Jurkat, Clone E6-1 (cell line): ENCODE measurements at regions not wholly inside any gene's neighbourhood (a gene's known extent, or its start where the extent isn't known, plus 50 kb on each side); places are given as distances from the start of the nearest gene placed in this dataset.

Experiments
- DNase-seq: peaks from one replicate; pipeline ENCODE4 v3.0.0-alpha.2; 2011; ENCODE audit warnings: low read depth, low spot score
- H3K4me3 ChIP-seq: 2 replicates; pipeline ENCODE4 v1.5.1; 2011; ENCODE audit warnings: mild to moderate bottlenecking, low read length, control low read depth, moderate library complexity

- H3K4me3 ChIP-seq = no peak overlapping the region
- no peak for DNase-seq
Measured at GRCh38 chr6:145380186-145380585, 355.1 kb downstream of the EPM2A start.

DNA sequence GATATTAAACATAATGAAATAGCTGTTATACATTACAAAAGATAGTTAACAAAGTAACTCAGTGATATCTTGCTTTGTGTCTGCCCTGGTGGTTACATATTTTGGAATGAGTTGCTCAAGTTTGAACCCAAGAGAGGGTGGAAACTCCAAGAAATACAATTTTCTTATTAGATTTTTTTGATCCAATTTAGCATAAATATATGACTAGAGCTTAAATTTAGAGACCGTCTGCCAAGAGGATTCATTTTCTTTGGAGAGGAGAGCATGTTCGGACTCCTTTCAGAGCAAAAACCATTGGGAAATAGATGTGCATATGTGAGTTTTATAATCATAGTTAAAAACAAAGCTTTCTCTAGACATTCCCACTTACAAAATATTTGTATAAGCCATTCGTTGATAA lies 353.4 kb downstream of the EPM2A start:
- H3K4me3 ChIP-seq = no peak overlapping the region
- DNase-seq = no peak

GRCh38 chr6:145383428-145383827 lies 351.9 kb downstream of the EPM2A start:
- DNase-seq = no peak
- H3K4me3 ChIP-seq = no peak overlapping the region

GRCh38 chr6:145384503-145384902 lies 350.8 kb downstream of the EPM2A start:
- DNase-seq = no peak
- no peak overlapping the region for H3K4me3 ChIP-seq

- no peak overlapping the region for H3K4me3 ChIP-seq
- no peak for DNase-seq
Measured at GRCh38 chr6:145396499-145396898, 338.8 kb downstream of the EPM2A start.

DNA sequence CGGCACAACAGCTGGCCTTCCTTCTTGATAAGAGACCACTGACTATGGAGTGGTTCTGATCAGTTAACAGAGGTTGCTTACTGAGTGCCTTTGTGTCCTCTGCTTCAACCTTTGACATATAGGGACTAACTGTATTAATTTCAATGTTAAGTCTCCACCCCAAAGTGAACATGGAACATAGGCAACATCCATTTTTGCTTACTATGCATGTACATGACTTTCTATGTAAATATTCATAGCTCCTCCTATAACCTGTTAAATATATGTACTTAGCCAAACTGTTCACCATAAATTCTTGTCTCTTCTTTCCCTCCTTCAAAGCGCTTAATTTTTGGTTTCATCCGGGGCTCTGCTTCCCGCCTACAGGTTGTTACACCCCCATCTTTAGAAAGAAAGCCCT lies 334.8 kb downstream of the EPM2A start:
- no peak for DNase-seq
- no peak overlapping the region for H3K4me3 ChIP-seq

DNA sequence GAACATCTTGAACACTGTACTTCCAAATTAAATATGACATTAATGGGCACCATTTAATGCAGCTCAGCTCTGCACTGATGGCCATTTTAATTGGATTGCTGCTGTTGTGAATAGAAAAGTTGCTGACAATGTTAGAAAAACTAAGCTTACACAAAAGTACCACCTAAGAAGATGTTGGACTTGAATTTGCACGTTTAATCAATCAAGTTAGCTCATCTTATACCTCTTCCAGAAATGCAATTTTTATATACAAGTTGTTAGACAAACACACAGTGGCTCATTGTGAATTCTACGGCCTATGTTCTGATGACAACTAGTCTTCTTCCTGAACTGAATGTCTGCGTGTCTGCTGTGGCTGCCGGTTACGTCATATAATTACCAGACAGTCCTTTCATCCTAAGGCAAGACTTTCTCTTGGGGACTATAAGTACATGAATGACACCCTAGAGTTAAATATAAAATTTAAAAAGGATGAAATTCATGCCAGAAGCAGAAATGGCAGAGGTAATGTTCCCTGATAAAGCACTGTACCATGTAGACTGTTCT lies 330.2 kb downstream of the EPM2A start:
- H3K4me3 ChIP-seq = no peak overlapping the region
- no peak for DNase-seq

DNA sequence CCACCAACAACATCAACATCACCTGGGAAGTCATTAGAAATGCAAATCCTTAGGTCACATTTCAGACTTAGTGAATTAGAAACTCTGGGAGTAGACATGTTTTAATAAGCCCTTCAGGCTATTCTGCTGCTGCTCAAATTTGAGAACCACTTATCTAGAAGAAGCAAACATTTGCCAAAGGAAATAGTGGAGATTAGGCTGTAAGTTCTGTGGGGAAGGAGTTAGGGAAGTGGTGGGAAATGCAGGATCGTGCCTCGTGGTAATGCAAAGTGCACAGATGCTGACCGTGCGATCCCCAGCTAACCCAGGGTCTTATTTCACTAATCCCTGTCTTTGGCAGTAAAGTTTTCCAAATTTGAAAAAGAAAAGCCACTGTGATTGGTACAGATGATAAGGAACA lies 328.5 kb downstream of the EPM2A start:
- H3K4me3 ChIP-seq = no peak overlapping the region
- no peak for DNase-seq

DNA sequence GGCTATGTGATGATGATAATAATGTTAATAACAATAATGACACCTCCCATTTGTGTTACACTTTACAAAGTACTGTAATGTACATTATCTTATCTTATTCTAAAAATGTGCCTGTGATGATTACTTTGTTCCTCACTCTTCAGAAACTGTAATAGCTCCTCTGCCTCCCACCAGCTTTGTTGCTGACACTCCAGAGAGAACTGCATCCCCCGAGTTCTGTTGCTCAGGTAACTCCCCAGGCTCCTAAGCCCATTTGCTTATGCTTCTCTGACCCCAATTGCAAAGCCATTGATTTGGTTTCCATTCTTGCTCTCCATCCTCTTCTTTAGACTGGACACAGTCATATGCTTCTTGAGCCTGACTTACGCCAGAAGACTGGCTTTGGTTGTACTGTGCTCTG lies 319.7 kb downstream of the EPM2A start:
- no peak for DNase-seq
- no peak overlapping the region for H3K4me3 ChIP-seq

GRCh38 chr6:145420599-145420998 lies 314.7 kb downstream of the EPM2A start:
- DNase-seq = no peak
- H3K4me3 ChIP-seq = no peak overlapping the region

DNA sequence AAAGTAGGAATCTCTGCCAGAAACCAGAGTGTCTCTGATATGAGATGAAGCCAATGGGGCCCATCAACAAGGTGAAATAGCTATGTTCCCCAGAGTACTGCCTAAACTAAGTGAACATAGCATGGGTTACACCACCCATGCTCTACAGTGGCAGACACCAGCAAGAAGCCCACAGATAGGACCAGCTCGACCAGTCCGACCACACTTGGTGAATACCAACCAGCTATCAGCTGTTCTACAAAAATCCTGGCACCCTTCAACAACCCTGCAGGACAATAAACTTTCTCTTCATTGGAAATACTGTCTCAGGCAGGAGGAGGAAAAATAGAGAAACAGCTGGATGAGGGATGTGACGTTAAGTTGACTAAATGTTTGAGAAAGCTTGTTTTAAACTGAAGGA lies 311.4 kb downstream of the EPM2A start:
- H3K4me3 ChIP-seq = no peak overlapping the region
- DNase-seq = no peak

- no peak overlapping the region for H3K4me3 ChIP-seq
- no peak for DNase-seq
Measured at GRCh38 chr6:145427232-145427631, 308.1 kb downstream of the EPM2A start.

- no peak for DNase-seq
- no peak overlapping the region for H3K4me3 ChIP-seq
Measured at GRCh38 chr6:145428706-145429105, 306.6 kb downstream of the EPM2A start.

- DNase-seq = no peak
- no peak overlapping the region for H3K4me3 ChIP-seq
Measured at GRCh38 chr6:145442110-145442509, 293.2 kb downstream of the EPM2A start.

DNA sequence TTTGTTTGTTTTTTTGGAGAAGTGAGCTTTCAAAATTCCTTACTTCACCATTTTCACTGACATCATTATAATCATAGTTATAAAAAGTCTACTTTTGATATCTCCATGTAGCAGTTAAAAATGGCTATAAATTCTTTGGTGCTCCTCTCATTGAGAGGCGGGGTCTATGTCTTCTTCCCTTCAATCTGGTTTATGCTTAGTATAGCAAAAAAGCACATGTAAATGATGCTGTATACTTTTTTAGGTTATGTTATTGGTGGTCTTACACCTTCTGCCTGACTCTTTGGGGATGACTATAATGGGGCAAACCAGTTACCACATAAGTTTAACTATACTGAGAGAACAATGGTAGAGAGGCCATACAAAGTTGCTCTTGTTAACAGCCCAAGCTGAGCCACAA lies 289.6 kb downstream of the EPM2A start:
- no peak for DNase-seq

GRCh38 chr6:145451029-145451428 lies 284.3 kb downstream of the EPM2A start:
- DNase-seq = no peak
- H3K4me3 ChIP-seq = no peak overlapping the region

More for the DNA sequence above, 289.6 kb downstream of the EPM2A start:
- no peak overlapping the region for H3K4me3 ChIP-seq

DNA sequence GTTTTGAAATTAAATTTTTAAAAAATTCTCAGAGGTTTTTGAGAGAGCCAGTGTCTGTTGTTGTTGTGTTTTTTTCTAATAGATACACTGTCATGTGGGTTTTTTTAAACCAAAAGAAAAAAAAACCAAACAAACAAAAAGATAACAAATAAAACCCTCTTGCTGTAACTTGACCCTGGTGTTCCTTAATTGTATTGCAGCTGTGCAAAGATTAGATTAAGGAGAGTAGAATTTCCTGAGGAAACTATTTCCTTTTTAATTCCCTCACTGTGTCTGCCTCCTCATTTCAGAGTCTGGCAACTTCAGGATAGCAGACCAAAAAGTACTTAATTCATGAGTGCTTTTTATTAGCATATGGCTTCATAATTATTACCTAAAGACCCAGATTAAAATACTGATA lies 281.9 kb downstream of the EPM2A start:
- DNase-seq = no peak
- H3K4me3 ChIP-seq = no peak overlapping the region

GRCh38 chr6:145454006-145454405 lies 281.3 kb downstream of the EPM2A start:
- no peak for DNase-seq
- H3K4me3 ChIP-seq = no peak overlapping the region

- DNase-seq = no peak
- no peak overlapping the region for H3K4me3 ChIP-seq
Measured at GRCh38 chr6:145457556-145457955, 277.8 kb downstream of the EPM2A start.

DNA sequence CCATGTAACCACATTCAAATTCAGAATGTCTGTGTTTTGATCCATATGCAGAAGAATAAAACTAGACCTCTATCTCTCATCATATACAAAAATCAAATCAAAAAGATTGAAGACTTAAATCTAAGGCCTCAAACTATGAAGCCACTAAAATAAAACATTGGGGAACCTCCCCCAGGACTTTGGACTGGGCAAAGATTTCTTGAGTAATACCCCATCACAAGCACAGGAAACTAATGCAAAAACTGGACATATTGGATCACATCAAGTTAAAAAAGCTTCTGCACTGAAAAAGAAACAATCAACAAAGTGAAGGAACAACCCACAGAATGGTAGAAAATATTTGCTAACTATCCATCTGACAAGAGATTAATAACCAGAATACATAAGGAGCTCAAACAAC lies 266.8 kb downstream of the EPM2A start:
- H3K4me3 ChIP-seq = no peak overlapping the region
- no peak for DNase-seq

DNA sequence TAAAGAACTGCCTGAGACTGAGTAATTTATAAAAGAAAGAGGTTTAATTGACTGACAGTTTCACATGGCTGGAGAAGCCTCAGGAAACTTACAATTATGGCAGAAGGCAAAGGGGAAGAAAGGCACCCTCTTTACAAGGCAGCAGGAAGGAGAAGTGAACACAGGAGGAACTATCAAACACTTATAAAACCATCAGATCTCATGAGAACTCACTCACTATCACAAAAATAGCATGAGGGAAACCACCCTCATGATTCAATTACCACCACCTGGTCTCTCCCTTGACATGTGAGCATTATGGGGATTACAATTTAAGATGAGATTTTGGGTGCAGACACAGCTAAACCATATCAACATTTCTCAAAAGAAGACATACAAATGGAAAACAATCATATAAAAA lies 266.3 kb downstream of the EPM2A start:
- DNase-seq = no peak
- H3K4me3 ChIP-seq = no peak overlapping the region
